SK-N-SH (cell line): ENCODE measurements at regions not wholly inside any gene's neighbourhood (a gene's known extent, or its start where the extent isn't known, plus 50 kb on each side); places are given as distances from the start of the nearest gene placed in this dataset.

Experiments
- CTCF ChIA-PET: fragments of 300-600, 350-600 bp; formaldehyde crosslinking; extraction: SDS; loops from one replicate; lab custom pipeline; 2021; lab: Yijun Ruan, JAX
- POLR2A ChIA-PET: fragments of 350-600 bp; sonication (Branson Sonifier 250); formaldehyde crosslinking; extraction: SDS; loops from one replicate; lab custom pipeline; 2020; ENCODE audit warnings: antibody characterized with exemption, inconsistent platforms; lab: Yijun Ruan, JAX
- DNase-seq: peaks from one replicate; pipeline ENCODE4 v3.0.0; 2012
- H2AFZ ChIP-seq: fragments of 200-600 bp; sonication (generic); 2 replicates; pipeline ENCODE4 v1.8.1; 2016; ENCODE audit warnings: antibody characterized with exemption, mild to moderate bottlenecking, low read depth
- H3F3A ChIP-seq: fragments of 200-600 bp; sonication (generic); replicated peaks from 2 replicates; pipeline ENCODE3; 2016; ENCODE audit warnings: antibody characterized with exemption, mild to moderate bottlenecking; ENCODE audit not compliant: insufficient read depth
- H3K27ac ChIP-seq, 2 experiments: fragments of 200-500 bp in 1 of 2; fragments of 200-600 bp in 1 of 2; sonication (Bioruptor generic) in 1 of 2; sonication (generic), shearing (Covaris generic) in 1 of 2; 2 replicates each; pipeline versions ENCODE4 v1.5.1 to v1.6.1; 2014 to 2016; ENCODE audit warnings: low read depth in 2 of 2, inconsistent platforms in 1 of 2, low read length in 1 of 2, mild to moderate bottlenecking in 1 of 2, mixed read lengths in 1 of 2
- H3K27me3 ChIP-seq: fragments of 200-600 bp; sonication (generic), shearing (Covaris generic); 2 replicates; pipeline ENCODE4 v1.6.1; 2016; ENCODE audit warnings: mixed run types; ENCODE audit not compliant: insufficient read depth
- H3K36me3 ChIP-seq, 2 experiments: fragments of 200-500 bp in 1 of 2; fragments of 200-600 bp in 1 of 2; sonication (Bioruptor generic) in 1 of 2; sonication (generic) in 1 of 2; replicated peaks in 1 of 2; 2 replicates each; pipeline versions ENCODE3 to v1.5.1; 2014 to 2016; ENCODE audit warnings: low read length in 1 of 2, mild to moderate bottlenecking in 1 of 2; ENCODE audit not compliant: insufficient read depth in 2 of 2, control insufficient read depth in 1 of 2
- H3K4me1 ChIP-seq, 2 experiments: fragments of 200-500 bp in 1 of 2; fragments of 200-600 bp in 1 of 2; sonication (Bioruptor generic) in 1 of 2; sonication (generic), shearing (Covaris generic) in 1 of 2; 2 replicates each; pipeline versions ENCODE4 v1.5.1 to v1.6.1; 2014 to 2016; ENCODE audit warnings: low read depth in 1 of 2, low read length in 1 of 2, mixed run types in 1 of 2; ENCODE audit not compliant: insufficient read depth in 2 of 2, control insufficient read depth in 1 of 2
- H3K4me2 ChIP-seq: fragments of 200-600 bp; sonication (generic), shearing (Covaris generic); 2 replicates; pipeline ENCODE4 v1.6.1; 2017; ENCODE audit warnings: mixed run types
- H3K4me3 ChIP-seq, 2 experiments: fragments of 200-500 bp in 1 of 2; fragments of 200-600 bp in 1 of 2; sonication (Bioruptor generic) in 1 of 2; sonication (generic), shearing (Covaris generic) in 1 of 2; 2 replicates each; pipeline versions ENCODE4 v1.5.1 to v1.8.1; 2014 to 2016; ENCODE audit warnings: low read depth in 2 of 2, inconsistent platforms in 1 of 2, low read length in 1 of 2, mild to moderate bottlenecking in 1 of 2, mixed read lengths in 1 of 2, moderate library complexity in 1 of 2
- H3K79me2 ChIP-seq: fragments of 200-600 bp; sonication (generic); 2 replicates; pipeline ENCODE4 v1.8.1; 2017; ENCODE audit warnings: mild to moderate bottlenecking; ENCODE audit not compliant: insufficient read depth
- H3K9ac ChIP-seq: fragments of 200-600 bp; sonication (generic); 2 replicates; pipeline ENCODE4 v1.6.1; 2017; ENCODE audit warnings: mixed run types
- H3K9me2 ChIP-seq: fragments of 200-600 bp; sonication (generic); 2 replicates; pipeline ENCODE4 v1.6.1; 2017; ENCODE audit warnings: mixed run types
- H3K9me3 ChIP-seq: fragments of 200-600 bp; sonication (generic); 2 replicates; pipeline ENCODE4 v1.6.1; 2017; ENCODE audit warnings: mixed run types, mild to moderate bottlenecking, moderate library complexity
- H4K20me1 ChIP-seq: fragments of 200-600 bp; sonication (generic); 2 replicates; pipeline ENCODE4 v1.6.1; 2017; ENCODE audit warnings: mild to moderate bottlenecking, mixed run types; ENCODE audit not compliant: insufficient read depth
- CHD2 ChIP-seq: fragments of 150-350 bp; IDR thresholded peaks from 2 replicates; pipeline ENCODE4 v1.6.1; 2018; ENCODE audit warnings: low read length; ENCODE audit not compliant: partially characterized antibody
- ELF1 ChIP-seq: IDR thresholded peaks from 2 replicates; pipeline ENCODE4 v1.4.0; 2012
- EP300 ChIP-seq, 2 experiments: IDR thresholded peaks; 2 replicates each; pipeline versions ENCODE4 v1.4.0 to v1.6.1; 2012; ENCODE audit warnings: borderline replicate concordance in 1 of 2, low read depth in 1 of 2, low read length in 1 of 2
- EZH2phosphoT487 ChIP-seq: fragments of 200-600 bp; sonication (generic); IDR thresholded peaks from 2 replicates; pipeline ENCODE4 v1.6.1; 2017; ENCODE audit warnings: low read depth, mixed run types, mild to moderate bottlenecking, antibody characterized with exemption, moderate library complexity, borderline replicate concordance
- GABPA ChIP-seq: IDR thresholded peaks from 2 replicates; pipeline ENCODE4 v1.4.0; 2012; ENCODE audit warnings: low read depth, mild to moderate bottlenecking
- GATA2 ChIP-seq: sonication (generic); formaldehyde crosslinking; IDR thresholded peaks from 2 replicates; pipeline ENCODE4 v1.5.0; 2020; ENCODE audit warnings: mild to moderate bottlenecking, missing genetic modification reagents
- IRF3 ChIP-seq: fragments of 150-350 bp; IDR thresholded peaks from 2 replicates; pipeline ENCODE4 v1.6.1; 2016; ENCODE audit warnings: mild to moderate bottlenecking, low read depth, low read length
- JUND ChIP-seq: IDR thresholded peaks from 2 replicates; pipeline ENCODE4 v1.4.0; 2012
- MXI1 ChIP-seq: IDR thresholded peaks from 2 replicates; pipeline ENCODE4 v1.6.1; 2012; ENCODE audit warnings: mild to moderate bottlenecking, low read depth, low read length, improper control_type of control experiment
- NFIC ChIP-seq: IDR thresholded peaks from 2 replicates; pipeline ENCODE4 v1.4.0; 2012; ENCODE audit warnings: borderline replicate concordance
- NRF1 ChIP-seq: IDR thresholded peaks from 2 replicates; pipeline ENCODE4 v1.6.1; 2012; ENCODE audit warnings: low read depth, mild to moderate bottlenecking, low read length
- RAD21 ChIP-seq: IDR thresholded peaks from 2 replicates; pipeline ENCODE4 v1.6.1; 2012; ENCODE audit warnings: mild to moderate bottlenecking, low read length
- RCOR1 ChIP-seq: fragments of 150-350 bp; IDR thresholded peaks from 2 replicates; pipeline ENCODE4 v1.6.1; 2017; ENCODE audit warnings: antibody characterized with exemption, low read length
- REST ChIP-seq: IDR thresholded peaks from 2 replicates; pipeline ENCODE4 v1.6.1; 2012; ENCODE audit warnings: mild to moderate bottlenecking, low read depth, low read length, moderate library complexity
- RXRA ChIP-seq: IDR thresholded peaks from 2 replicates; pipeline ENCODE4 v1.4.0; 2012; ENCODE audit warnings: low read depth, mild to moderate bottlenecking, borderline replicate concordance
- TAF1 ChIP-seq: IDR thresholded peaks from 2 replicates; pipeline ENCODE4 v1.6.1; 2012; ENCODE audit warnings: low read depth, mild to moderate bottlenecking, low read length, moderate library complexity, borderline replicate concordance
- USF1 ChIP-seq: IDR thresholded peaks from 2 replicates; pipeline ENCODE4 v1.4.0; 2012; ENCODE audit warnings: low read depth, borderline replicate concordance
- ZBTB33 ChIP-seq: IDR thresholded peaks from 2 replicates; pipeline ENCODE4 v1.4.0; 2012; ENCODE audit warnings: low read depth, borderline replicate concordance
- WGBS: methylation state at CpG from one replicate; pipeline ENCODE4 v1.1.6; 2017; ENCODE audit warnings: low lambda C conversion rate; 5-methylcytosine and 5-hydroxymethylcytosine counted together

- CTCF ChIA-PET = interaction anchor here (0.9 to 2.0 kb wide), 3 partner anchors 10 to 35 kb away, joined by 3 to 10 read pairs (median 6); no protein-coding TSS in a partner anchor
- TF ChIP-seq GABPA (no peak), REST (no peak), ELF1 (no peak), TAF1 (no peak), EZH2phosphoT487 (no peak), RXRA (no peak), USF1 (no peak), JUND (no peak), RAD21 (no peak), CHD2 (no peak), ZBTB33 (no peak), NRF1 (no peak), IRF3 (no peak), RCOR1 (no peak), MXI1 (no peak), GATA2 (CRISPR knock-in tag) (no peak), NFIC (no peak), EP300 (IDR thresholded peaks at IDR 0.05; ENCODE audit: borderline replicate concordance in 1 of 2, low read depth in 1 of 2, low read length in 1 of 2) (no peak)
- TF ChIP-seq, all 33 proteins: peak for 0
- no peaks in the 10 kb centered on the region for H3K9me2 ChIP-seq
- no peaks in the 10 kb centered on the region for H3K36me3 ChIP-seq
- DNase-seq = no peak
- POLR2A ChIA-PET = no interaction called here
- no peaks in the 10 kb centered on the region; a peak in 1 of 4 replicates for H3K4me1 ChIP-seq
- no peaks in the 10 kb centered on the region for H3F3A ChIP-seq
- H3K9ac ChIP-seq = no peak overlapping the region
- no peak overlapping the region for H3K4me3 ChIP-seq
- H3K79me2 ChIP-seq = no peaks in the 10 kb centered on the region
- no peak overlapping the region for H2AFZ ChIP-seq
- H3K27me3 ChIP-seq = no peaks in the 10 kb centered on the region
- no peak overlapping the region for H3K4me2 ChIP-seq
- no peaks in the 10 kb centered on the region for H4K20me1 ChIP-seq
- WGBS = 65% methylated on average over 4 of the region's 4 CpGs
- no peak overlapping the region for H3K27ac ChIP-seq
- no peaks in the 10 kb centered on the region for H3K9me3 ChIP-seq
Observed at GRCh38 chr2:18401471-18401870, 159.0 kb downstream of the RDH14 start.
